Neural cell (in vitro differentiated cells): ENCODE measurements at regions not wholly inside any gene's neighbourhood (a gene's known extent, or its start where the extent isn't known, plus 50 kb on each side); places are given as distances from the start of the nearest gene placed in this dataset.

Experiments used
- H2AFZ ChIP-seq: fragments of 200-600, 300-800 bp; sonication (generic), shearing (Covaris generic); 2 replicates; pipeline ENCODE4 v1.6.0; 2014; ENCODE audit warnings: low read depth, mild to moderate bottlenecking, antibody characterized with exemption, low read length, moderate library complexity
- H3F3A ChIP-seq: fragments of 200-600 bp; shearing (Covaris generic); 2 replicates; pipeline ENCODE4 v1.6.1; 2016; ENCODE audit warnings: mild to moderate bottlenecking, moderate library complexity, mixed read lengths, antibody characterized with exemption, low read length; ENCODE audit not compliant: insufficient read depth, poor library complexity, severe bottlenecking
- H3K27ac ChIP-seq: fragments of 200-600, 300-800 bp; sonication (generic), shearing (Covaris generic); 2 replicates; pipeline ENCODE4 v1.5.1; 2014; ENCODE audit warnings: mild to moderate bottlenecking, low read length, moderate library complexity
- H3K27me3 ChIP-seq: fragments of 300-800, 200-600 bp; sonication (generic), shearing (Covaris generic); 2 replicates; pipeline ENCODE4 v1.6.0; 2014; ENCODE audit warnings: mild to moderate bottlenecking, low read depth, low read length, moderate library complexity; ENCODE audit not compliant: insufficient read depth
- H3K36me3 ChIP-seq: fragments of 300-800, 200-600 bp; sonication (generic), shearing (Covaris generic); 2 replicates; pipeline ENCODE4 v1.5.1; 2014; ENCODE audit warnings: mild to moderate bottlenecking, antibody characterized with exemption, low read length, moderate library complexity; ENCODE audit not compliant: insufficient read depth
- H3K4me2 ChIP-seq: fragments of 300-800, 200-600 bp; sonication (generic), shearing (Covaris generic); 2 replicates; pipeline ENCODE4 v1.6.0; 2014; ENCODE audit warnings: mild to moderate bottlenecking, low read length
- H3K4me3 ChIP-seq: fragments of 300-800, 200-600 bp; sonication (generic), shearing (Covaris generic); 2 replicates; pipeline ENCODE4 v1.5.1; 2014; ENCODE audit warnings: mild to moderate bottlenecking, low read length, moderate library complexity
- H3K79me2 ChIP-seq: fragments of 200-600 bp; shearing (Covaris generic); replicated peaks from 2 replicates; pipeline ENCODE4 v1.6.0; 2014; ENCODE audit warnings: mild to moderate bottlenecking, low read length, moderate library complexity; ENCODE audit not compliant: insufficient read depth
- H3K9ac ChIP-seq: fragments of 300-800, 200-600 bp; sonication (generic), shearing (Covaris generic); 2 replicates; pipeline ENCODE4 v1.6.1; 2016; ENCODE audit warnings: mild to moderate bottlenecking, low read length, mixed read lengths
- H3K9me2 ChIP-seq: fragments of 200-600 bp; shearing (Covaris generic); 2 replicates; pipeline ENCODE4 v1.6.1; 2016; ENCODE audit warnings: mild to moderate bottlenecking, low read length, mixed read lengths; ENCODE audit not compliant: insufficient read depth
- H3K9me3 ChIP-seq: fragments of 200-600, 300-800 bp; sonication (generic), shearing (Covaris generic); 2 replicates; pipeline ENCODE4 v1.6.1; 2016; ENCODE audit warnings: mild to moderate bottlenecking, mixed run types, low read length, moderate library complexity, mixed read lengths
- H4K20me1 ChIP-seq: fragments of 200-600 bp; shearing (Covaris generic); 2 replicates; pipeline ENCODE4 v1.6.1; 2016; ENCODE audit warnings: mild to moderate bottlenecking, mixed run types; ENCODE audit not compliant: insufficient read depth
- EP300 ChIP-seq: fragments of 450-650 bp; conservative IDR thresholded peaks from 2 replicates; pipeline ENCODE4 v1.6.1; 2014; ENCODE audit warnings: antibody characterized with exemption, mild to moderate bottlenecking, moderate library complexity; ENCODE audit not compliant: poor library complexity, severe bottlenecking
- MXI1 ChIP-seq: fragments of 450-650 bp; conservative IDR thresholded peaks from 2 replicates; pipeline ENCODE4 v1.6.1; 2014; ENCODE audit warnings: antibody characterized with exemption, mild to moderate bottlenecking; ENCODE audit not compliant: poor library complexity, severe bottlenecking
- POLR2AphosphoS5 ChIP-seq: IDR thresholded peaks from 2 replicates; pipeline ENCODE4 v1.6.1; 2012
- RAD21 ChIP-seq: fragments of 450-650 bp; conservative IDR thresholded peaks from 2 replicates; pipeline ENCODE4 v1.6.1; 2014; ENCODE audit warnings: antibody characterized with exemption, mild to moderate bottlenecking, moderate library complexity
- REST ChIP-seq: IDR thresholded peaks from 2 replicates; pipeline ENCODE4 v1.6.1; 2012; ENCODE audit warnings: borderline replicate concordance
- SMC3 ChIP-seq: fragments of 450-650 bp; conservative IDR thresholded peaks from 2 replicates; pipeline ENCODE4 v1.6.1; 2014; ENCODE audit warnings: antibody characterized with exemption, mild to moderate bottlenecking, moderate library complexity; ENCODE audit not compliant: poor library complexity
- TF ChIP-seq, protein P1 (sequence below): fragments of 450-650 bp; IDR thresholded peaks from 2 replicates; pipeline ENCODE4 v1.5.1; 2014; ENCODE audit warnings: antibody characterized with exemption, mild to moderate bottlenecking, moderate library complexity; ENCODE audit not compliant: poor library complexity, severe bottlenecking

- no peak overlapping the region for H3K4me2 ChIP-seq
- no peaks in the 10 kb centered on the region for H4K20me1 ChIP-seq
- peaks cover 4% of the 10 kb centered on the region for H3K79me2 ChIP-seq
- H3K36me3 ChIP-seq, result no peaks in the 10 kb centered on the region
- no peaks in the 10 kb centered on the region for H3K9me2 ChIP-seq
- H3K9ac ChIP-seq, result no peak overlapping the region
- no peak overlapping the region for H3K27ac ChIP-seq
- TF ChIP-seq EP300 (no peak), POLR2AphosphoS5 (no peak), MXI1 (no peak), SMC3 (no peak)
- TF ChIP-seq, protein P1, sequence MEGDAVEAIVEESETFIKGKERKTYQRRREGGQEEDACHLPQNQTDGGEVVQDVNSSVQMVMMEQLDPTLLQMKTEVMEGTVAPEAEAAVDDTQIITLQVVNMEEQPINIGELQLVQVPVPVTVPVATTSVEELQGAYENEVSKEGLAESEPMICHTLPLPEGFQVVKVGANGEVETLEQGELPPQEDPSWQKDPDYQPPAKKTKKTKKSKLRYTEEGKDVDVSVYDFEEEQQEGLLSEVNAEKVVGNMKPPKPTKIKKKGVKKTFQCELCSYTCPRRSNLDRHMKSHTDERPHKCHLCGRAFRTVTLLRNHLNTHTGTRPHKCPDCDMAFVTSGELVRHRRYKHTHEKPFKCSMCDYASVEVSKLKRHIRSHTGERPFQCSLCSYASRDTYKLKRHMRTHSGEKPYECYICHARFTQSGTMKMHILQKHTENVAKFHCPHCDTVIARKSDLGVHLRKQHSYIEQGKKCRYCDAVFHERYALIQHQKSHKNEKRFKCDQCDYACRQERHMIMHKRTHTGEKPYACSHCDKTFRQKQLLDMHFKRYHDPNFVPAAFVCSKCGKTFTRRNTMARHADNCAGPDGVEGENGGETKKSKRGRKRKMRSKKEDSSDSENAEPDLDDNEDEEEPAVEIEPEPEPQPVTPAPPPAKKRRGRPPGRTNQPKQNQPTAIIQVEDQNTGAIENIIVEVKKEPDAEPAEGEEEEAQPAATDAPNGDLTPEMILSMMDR, result no peak
- no peaks in the 10 kb centered on the region for H3K9me3 ChIP-seq
- peaks cover 6% of the 10 kb centered on the region for H3F3A ChIP-seq
- no peak overlapping the region for H3K4me3 ChIP-seq
- H2AFZ ChIP-seq, result no peak overlapping the region
- no peaks in the 10 kb centered on the region for H3K27me3 ChIP-seq
These were observed 372.6 kb downstream of the UTRN start for GRCh38 chr6:144657691-144658090.

DNA sequence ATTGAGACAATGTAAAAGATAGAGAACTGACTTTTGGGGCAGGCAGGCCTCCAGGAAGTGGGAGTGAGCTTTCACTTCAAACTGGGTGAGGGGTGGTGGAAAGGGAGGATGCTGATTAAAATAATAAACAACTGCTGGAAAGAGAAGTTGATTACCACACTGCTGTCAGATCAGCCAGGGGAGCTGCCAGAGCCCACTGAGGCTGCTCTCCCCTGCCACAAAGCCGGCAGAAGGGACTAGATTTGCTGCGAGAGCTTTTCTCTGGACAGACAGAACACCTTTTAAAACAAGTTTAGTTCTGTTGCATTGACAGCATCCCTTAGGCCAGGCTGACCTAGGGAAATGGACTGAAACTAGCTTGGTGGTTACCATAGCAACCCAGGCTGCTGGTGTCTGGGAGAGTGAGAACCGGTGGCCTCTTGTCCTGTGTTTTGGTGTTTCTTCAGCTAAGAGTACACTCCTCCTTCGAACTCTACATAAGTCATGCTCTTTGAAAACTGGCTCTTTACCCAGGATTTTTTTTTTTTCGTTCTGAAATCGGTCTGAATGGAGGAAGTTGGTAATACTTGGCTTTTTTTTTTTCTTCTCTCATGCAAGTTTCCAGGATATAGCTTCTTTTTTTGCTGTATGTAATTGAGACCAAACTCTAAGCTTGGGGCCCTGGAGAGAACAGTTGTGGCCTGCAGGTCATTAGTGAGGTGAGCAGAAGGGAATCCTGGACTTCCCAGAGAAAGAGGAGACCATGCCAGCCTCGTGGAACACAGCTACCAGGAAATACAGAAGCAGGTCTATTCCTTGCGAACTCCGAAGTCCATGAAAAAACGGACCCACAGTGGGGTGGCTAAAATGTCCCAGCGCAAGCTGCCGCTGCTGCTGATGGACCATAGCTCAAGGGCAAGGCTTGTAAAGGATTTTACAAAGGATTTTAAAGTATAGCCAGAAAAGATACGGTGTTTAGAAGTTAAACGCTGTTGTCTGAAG, 374.4 kb downstream of the UTRN start:
- Histone ChIP-seq H3K79me2 (peaks cover 4% of the 10 kb centered on the region), H3K4me3 (no peak overlapping the region), H4K20me1 (no peaks in the 10 kb centered on the region), H2AFZ (no peak overlapping the region), H3K9ac (no peak overlapping the region), H3K27ac (peak overlapping the region; percentile 44), H3K4me2 (no peak overlapping the region), H3K27me3 (no peaks in the 10 kb centered on the region), H3K9me3 (no peaks in the 10 kb centered on the region), H3K9me2 (no peaks in the 10 kb centered on the region), H3K36me3 (no peaks in the 10 kb centered on the region), H3F3A (peaks cover 6% of the 10 kb centered on the region)
- no peak for TF ChIP-seq MXI1
- TF ChIP-seq REST, result no peak
- TF ChIP-seq, protein P1, result no peak
- no peak for TF ChIP-seq RAD21
- no peak for TF ChIP-seq EP300
- no peak for TF ChIP-seq SMC3
